ENCODE measurements at regions not wholly inside any gene's neighbourhood (a gene's known extent, or its start where the extent isn't known, plus 50 kb on each side); places are given as distances from the start of the nearest gene placed in this dataset.
"Not testable (repeated sequence)": the region's sequence is repeated elsewhere in the genome, so short reads cannot be mapped to it uniquely, and the experiment has no call there.

DNA sequence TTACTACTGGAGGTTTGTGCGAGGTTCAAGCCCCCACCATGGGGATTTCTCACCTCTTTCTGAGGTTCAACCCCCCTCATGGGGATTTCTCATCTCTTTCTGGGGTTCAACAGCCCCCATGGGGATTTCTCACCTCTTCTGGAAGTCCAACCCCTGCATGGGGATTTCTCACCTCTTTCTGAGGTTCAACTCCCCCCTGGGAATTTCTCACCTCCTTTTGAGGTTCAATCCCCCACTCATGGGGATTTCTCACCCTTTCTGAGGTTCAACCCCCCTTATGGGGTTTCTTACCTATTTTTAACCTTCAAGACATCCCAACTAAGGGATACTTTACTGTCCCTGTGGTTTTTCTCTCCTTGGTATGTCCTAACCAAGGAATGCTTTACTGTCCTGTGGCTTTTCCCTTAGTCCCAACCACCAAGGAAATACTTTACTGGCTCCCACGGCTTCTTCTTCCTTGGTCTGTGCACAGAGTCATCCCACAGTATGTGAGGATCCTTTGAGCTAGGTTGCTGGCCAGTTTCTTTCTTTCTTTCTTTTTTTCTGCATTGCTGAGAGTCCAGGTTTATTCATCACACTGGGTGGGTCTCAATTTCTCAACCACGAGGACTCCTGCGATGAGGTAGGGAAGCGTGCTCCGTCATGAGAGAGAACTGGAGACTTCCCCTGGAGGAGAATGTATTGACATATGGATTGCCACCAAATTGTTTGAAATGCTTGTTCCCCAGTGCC lies 2140.2 kb downstream of the TP53TG3F start:
- TF ChIP-seq, protein P1, sequence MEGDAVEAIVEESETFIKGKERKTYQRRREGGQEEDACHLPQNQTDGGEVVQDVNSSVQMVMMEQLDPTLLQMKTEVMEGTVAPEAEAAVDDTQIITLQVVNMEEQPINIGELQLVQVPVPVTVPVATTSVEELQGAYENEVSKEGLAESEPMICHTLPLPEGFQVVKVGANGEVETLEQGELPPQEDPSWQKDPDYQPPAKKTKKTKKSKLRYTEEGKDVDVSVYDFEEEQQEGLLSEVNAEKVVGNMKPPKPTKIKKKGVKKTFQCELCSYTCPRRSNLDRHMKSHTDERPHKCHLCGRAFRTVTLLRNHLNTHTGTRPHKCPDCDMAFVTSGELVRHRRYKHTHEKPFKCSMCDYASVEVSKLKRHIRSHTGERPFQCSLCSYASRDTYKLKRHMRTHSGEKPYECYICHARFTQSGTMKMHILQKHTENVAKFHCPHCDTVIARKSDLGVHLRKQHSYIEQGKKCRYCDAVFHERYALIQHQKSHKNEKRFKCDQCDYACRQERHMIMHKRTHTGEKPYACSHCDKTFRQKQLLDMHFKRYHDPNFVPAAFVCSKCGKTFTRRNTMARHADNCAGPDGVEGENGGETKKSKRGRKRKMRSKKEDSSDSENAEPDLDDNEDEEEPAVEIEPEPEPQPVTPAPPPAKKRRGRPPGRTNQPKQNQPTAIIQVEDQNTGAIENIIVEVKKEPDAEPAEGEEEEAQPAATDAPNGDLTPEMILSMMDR (conservative IDR thresholded peaks at IDR 0.05; ENCODE audit: low read depth): no peak
- no peak overlapping the region for H3K27ac ChIP-seq
- ChIA-PET CTCF (no interaction called here), POLR2A (ENCODE audit: low non-redundant PET) (no interaction called here)
- no peak for DNase-seq (ENCODE audit: low spot score)

DNA sequence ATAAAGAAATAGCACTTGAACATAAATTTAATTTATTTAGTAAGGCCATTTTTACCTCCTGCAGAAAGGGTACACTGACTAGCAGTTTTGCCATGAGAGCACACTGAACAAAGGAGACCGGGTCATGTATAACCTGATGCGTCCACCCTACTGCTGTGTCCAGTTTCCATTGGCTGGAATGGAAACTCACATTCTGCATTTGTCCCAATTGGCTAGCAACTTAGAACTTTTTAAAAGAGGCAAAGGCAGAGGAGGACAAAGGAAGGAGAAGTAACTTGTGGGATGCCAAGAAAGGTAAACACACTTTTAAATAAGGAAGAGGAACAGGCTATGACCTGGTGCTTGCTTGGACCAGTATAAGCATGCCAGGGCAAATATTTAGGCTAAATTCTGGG lies 2140.7 kb downstream of the TP53TG3F start:
- POLR2A ChIA-PET (ENCODE audit: low non-redundant PET); CTCF ChIA-PET; DNase-seq (ENCODE audit: low spot score); H3K27ac ChIP-seq: not testable (repeated sequence)

DNA sequence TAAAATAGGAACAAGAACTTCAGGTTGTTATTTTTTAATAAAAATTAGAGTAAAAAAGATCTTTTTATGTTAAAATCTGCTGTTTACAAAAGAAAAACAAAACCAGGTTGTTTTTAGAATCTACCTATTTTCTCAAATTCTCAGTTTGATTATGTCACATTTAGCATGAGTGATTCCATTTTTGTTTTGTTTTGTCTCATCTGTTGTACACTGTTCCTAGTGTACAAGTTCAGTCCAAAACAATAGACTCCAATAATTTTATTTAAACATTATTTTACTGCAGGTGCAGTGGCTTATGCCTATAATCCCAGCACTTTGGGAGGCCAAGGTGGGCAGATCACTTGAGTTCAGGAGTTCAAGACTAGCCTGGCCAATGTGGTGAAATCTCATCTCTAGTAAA lies 2142.7 kb downstream of the TP53TG3F start:
- no peak for DNase-seq (ENCODE audit: low spot score)
- POLR2A ChIA-PET (ENCODE audit: low non-redundant PET): no interaction called here
- no peak overlapping the region for H3K27ac ChIP-seq
- TF ChIP-seq, protein P1 (conservative IDR thresholded peaks at IDR 0.05; ENCODE audit: low read depth): no peak
- CTCF ChIA-PET: no interaction called here

DNA sequence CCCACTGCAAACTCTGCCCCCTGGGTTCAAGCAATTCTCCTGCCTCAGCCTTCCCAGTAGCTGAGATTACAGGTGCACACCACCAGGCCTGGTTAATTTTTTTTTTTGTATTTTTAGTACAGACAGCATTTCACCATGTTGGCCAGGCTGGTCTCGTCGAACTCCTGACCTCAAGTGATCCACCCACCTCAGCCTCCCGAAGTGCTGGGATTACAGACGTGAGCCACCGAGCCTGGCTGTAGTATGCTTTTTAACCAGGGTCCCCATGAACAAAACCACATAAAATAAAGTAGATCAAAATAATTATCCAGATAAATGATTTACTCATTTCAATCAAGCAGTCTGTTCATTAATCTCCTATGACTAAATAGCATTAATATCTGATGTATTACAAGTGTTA lies 2144.0 kb downstream of the TP53TG3F start:
- H3K27ac ChIP-seq; DNase-seq (ENCODE audit: low spot score); CTCF ChIA-PET; POLR2A ChIA-PET (ENCODE audit: low non-redundant PET): not testable (repeated sequence)

GRCh38 chr16:35605921-35606320 lies 2146.5 kb downstream of the TP53TG3F start:
- ChIA-PET CTCF (no interaction called here), POLR2A (ENCODE audit: low non-redundant PET) (no interaction called here)
- TF ChIP-seq, protein P1 (conservative IDR thresholded peaks at IDR 0.05; ENCODE audit: low read depth): no peak

DNA sequence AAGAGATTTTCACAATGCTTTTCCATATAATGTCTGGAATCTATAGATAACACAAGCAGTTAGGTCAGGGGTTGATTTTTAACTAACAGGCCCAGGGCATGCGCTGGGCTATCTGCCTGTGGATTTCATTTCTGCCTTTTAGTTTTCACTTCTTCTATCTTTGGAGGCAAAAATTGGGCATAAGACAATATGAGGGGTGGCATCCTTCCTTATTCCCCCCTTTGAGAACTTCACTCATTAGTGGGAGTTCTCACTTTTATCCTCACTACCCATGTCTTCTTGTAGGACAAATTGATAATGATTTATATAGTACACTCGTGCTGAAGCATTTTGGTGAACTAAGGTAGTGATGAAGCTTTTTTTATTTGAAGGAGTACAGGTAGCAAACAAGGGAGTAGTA lies 2155.5 kb downstream of the TP53TG3F start:
- POLR2A ChIA-PET (ENCODE audit: low non-redundant PET); DNase-seq (ENCODE audit: low spot score); CTCF ChIA-PET; H3K27ac ChIP-seq: not testable (repeated sequence)

More at GRCh38 chr16:35605921-35606320, 2146.5 kb downstream of the TP53TG3F start:
- H3K27ac ChIP-seq: no peak overlapping the region
- no peak for DNase-seq (ENCODE audit: low spot score)

DNA sequence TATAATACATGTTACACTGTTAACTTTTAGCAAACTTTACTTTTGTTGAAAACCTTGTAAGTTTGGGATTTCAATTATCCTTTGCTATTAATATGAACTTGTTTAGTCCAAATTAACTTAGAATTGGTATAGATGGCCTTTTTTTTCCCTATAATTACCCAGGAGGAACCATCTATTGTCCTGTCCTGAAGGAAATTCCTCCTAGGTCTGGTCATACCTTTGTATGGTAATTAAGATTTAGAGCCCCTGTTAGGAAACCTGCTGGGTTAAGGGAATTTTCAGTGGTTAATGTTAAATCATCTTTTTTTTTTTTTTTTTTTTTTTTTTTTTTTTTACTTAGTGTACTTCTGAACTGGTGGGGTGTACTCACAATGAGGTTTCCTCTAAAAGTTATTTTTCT lies 2159.8 kb downstream of the TP53TG3F start:
- DNase-seq (ENCODE audit: low spot score); POLR2A ChIA-PET (ENCODE audit: low non-redundant PET); H3K27ac ChIP-seq; CTCF ChIA-PET: not testable (repeated sequence)

DNA sequence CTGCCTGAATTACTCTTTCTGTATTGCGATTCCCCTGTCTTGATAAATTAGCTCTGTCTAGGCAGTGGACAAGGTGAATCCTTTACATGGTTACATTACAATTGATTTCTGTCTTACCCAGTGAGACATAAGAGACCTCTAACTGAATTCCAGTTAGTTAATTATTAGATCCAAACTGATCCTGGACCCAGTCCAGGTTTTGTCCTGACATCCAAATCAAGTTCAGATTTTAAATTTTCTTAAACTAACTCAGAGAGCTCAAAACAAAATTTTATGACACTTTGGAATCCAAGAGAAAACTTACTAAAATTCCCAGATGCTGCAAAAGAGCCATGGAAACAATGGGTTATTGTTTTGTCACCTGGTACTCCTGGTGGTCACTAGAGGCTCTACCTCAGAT lies 2166.6 kb downstream of the TP53TG3F start:
- TF ChIP-seq, protein P1 (conservative IDR thresholded peaks at IDR 0.05; ENCODE audit: low read depth): no peak
- DNase-seq (ENCODE audit: low spot score): no peak
- H3K27ac ChIP-seq: no peak overlapping the region
- POLR2A ChIA-PET (ENCODE audit: low non-redundant PET): no interaction called here
- CTCF ChIA-PET: no interaction called here

GRCh38 chr16:35628976-35629375 lies 2169.6 kb downstream of the TP53TG3F start:
- TF ChIP-seq, protein P1 (conservative IDR thresholded peaks at IDR 0.05; ENCODE audit: low read depth): no peak
- CTCF ChIA-PET: no interaction called here
- no peak overlapping the region for H3K27ac ChIP-seq
- no peak for DNase-seq (ENCODE audit: low spot score)
- POLR2A ChIA-PET (ENCODE audit: low non-redundant PET): no interaction called here

Data from RWPE1 (cell line).